ENCODE measurements at regions not wholly inside any gene's neighbourhood (a gene's known extent, or its start where the extent isn't known, plus 50 kb on each side); places are given as distances from the start of the nearest gene placed in this dataset.

DNA sequence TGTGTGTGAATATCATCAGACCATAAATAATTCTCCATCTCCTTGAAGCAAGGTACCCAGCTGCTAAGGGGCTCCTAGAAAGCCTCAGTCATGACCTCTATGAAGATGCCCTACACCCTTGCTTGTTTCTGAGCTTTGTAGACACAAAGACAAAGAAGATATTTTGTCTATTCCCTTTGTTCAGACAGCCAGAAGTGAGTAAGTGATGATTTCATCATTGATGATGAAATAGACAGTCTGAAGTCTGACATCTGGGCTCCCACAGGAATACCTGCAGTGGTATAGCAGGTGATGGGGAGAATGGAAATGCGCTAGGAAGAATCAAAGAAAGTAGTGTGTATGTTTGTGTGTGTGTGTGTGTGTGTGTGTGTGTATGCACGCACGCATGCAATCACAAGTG, 82.2 kb upstream of the DPT start (continued):
- TF ChIP-seq, protein P1, sequence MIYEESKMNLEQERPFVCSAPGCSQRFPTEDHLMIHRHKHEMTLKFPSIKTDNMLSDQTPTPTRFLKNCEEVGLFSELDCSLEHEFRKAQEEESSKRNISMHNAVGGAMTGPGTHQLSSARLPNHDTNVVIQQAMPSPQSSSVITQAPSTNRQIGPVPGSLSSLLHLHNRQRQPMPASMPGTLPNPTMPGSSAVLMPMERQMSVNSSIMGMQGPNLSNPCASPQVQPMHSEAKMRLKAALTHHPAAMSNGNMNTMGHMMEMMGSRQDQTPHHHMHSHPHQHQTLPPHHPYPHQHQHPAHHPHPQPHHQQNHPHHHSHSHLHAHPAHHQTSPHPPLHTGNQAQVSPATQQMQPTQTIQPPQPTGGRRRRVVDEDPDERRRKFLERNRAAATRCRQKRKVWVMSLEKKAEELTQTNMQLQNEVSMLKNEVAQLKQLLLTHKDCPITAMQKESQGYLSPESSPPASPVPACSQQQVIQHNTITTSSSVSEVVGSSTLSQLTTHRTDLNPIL (CRISPR knock-in tag; IDR thresholded peaks at IDR 0.05; ENCODE audit: low read depth) = no peak
- TF ChIP-seq ARNTL (CRISPR knock-in tag; IDR thresholded peaks at IDR 0.05; ENCODE audit: borderline replicate concordance, low read depth) = no peak
- TF ChIP-seq, protein P2, sequence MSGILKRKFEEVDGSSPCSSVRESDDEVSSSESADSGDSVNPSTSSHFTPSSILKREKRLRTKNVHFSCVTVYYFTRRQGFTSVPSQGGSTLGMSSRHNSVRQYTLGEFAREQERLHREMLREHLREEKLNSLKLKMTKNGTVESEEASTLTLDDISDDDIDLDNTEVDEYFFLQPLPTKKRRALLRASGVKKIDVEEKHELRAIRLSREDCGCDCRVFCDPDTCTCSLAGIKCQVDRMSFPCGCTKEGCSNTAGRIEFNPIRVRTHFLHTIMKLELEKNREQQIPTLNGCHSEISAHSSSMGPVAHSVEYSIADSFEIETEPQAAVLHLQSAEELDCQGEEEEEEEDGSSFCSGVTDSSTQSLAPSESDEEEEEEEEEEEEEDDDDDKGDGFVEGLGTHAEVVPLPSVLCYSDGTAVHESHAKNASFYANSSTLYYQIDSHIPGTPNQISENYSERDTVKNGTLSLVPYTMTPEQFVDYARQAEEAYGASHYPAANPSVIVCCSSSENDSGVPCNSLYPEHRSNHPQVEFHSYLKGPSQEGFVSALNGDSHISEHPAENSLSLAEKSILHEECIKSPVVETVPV (CRISPR knock-in tag; IDR thresholded peaks at IDR 0.05) = no peak

DNA sequence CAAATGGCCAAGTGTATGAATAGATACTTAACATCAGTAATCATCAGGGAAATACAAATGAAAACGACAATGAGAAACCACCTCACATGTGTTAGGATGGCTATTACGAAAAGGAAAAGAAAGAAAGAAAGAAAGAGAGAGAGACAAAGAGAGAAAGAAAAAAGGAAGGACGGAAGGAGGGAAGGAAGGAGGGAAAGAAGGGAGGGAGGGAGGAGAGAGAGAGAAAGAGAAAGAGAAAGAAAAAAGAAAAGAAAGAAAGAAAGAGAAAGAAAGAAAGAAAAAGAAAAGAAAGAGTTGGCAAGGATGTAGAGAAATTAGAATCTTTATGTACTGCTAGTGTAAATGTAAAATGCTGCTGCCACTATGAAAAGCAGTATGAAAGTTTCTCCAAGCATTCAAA, 90.7 kb upstream of the DPT start:
- ATAC-seq = no peak

DNA sequence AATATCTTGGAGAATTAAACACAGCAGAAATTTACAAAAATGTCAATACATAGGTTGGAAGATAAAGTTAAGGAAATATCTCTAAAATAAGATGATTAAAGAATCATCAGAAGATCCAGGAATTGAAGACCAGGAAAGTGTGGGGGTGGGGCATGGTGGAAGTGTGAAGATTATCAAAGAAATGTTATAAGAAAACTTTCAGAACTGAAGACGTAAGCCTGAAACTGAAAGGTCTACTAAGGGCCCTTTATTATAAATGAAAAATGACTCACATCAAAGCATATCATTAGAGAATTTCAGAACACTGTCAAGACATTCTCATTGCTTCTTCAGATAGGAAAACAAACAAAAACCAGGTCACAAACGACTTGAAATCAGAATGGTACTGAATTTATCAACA, 92.4 kb upstream of the DPT start:
- TF ChIP-seq, protein P3, sequence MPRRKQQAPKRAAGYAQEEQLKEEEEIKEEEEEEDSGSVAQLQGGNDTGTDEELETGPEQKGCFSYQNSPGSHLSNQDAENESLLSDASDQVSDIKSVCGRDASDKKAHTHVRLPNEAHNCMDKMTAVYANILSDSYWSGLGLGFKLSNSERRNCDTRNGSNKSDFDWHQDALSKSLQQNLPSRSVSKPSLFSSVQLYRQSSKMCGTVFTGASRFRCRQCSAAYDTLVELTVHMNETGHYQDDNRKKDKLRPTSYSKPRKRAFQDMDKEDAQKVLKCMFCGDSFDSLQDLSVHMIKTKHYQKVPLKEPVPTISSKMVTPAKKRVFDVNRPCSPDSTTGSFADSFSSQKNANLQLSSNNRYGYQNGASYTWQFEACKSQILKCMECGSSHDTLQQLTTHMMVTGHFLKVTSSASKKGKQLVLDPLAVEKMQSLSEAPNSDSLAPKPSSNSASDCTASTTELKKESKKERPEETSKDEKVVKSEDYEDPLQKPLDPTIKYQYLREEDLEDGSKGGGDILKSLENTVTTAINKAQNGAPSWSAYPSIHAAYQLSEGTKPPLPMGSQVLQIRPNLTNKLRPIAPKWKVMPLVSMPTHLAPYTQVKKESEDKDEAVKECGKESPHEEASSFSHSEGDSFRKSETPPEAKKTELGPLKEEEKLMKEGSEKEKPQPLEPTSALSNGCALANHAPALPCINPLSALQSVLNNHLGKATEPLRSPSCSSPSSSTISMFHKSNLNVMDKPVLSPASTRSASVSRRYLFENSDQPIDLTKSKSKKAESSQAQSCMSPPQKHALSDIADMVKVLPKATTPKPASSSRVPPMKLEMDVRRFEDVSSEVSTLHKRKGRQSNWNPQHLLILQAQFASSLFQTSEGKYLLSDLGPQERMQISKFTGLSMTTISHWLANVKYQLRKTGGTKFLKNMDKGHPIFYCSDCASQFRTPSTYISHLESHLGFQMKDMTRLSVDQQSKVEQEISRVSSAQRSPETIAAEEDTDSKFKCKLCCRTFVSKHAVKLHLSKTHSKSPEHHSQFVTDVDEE (CRISPR knock-in tag; IDR thresholded peaks at IDR 0.05) = no peak
- TF ChIP-seq CSDC2 (CRISPR knock-in tag; IDR thresholded peaks at IDR 0.05) (no peak), ZC3H10 (CRISPR knock-in tag; IDR thresholded peaks at IDR 0.05) (no peak), OSR1 (CRISPR knock-in tag; IDR thresholded peaks at IDR 0.05) (no peak), BACH2 (CRISPR knock-in tag; IDR thresholded peaks at IDR 0.05; ENCODE audit: borderline replicate concordance) (no peak), TCF4 (CRISPR knock-in tag; IDR thresholded peaks at IDR 0.05; ENCODE audit: borderline replicate concordance) (no peak), PPARA (CRISPR knock-in tag; IDR thresholded peaks at IDR 0.05; ENCODE audit: borderline replicate concordance) (no peak), ZFP30 (CRISPR knock-in tag; IDR thresholded peaks at IDR 0.05) (no peak), ZNF70 (CRISPR knock-in tag; IDR thresholded peaks at IDR 0.05) (no peak), TOX (CRISPR knock-in tag; IDR thresholded peaks at IDR 0.05; ENCODE audit: borderline replicate concordance) (no peak), ESRRG (CRISPR knock-in tag; IDR thresholded peaks at IDR 0.05) (no peak), ZNF565 (CRISPR knock-in tag; conservative IDR thresholded peaks at IDR 0.05; ENCODE audit: low read depth) (no peak), GLIS3 (CRISPR knock-in tag; IDR thresholded peaks at IDR 0.05) (no peak), RARB (CRISPR knock-in tag; IDR thresholded peaks at IDR 0.05) (no peak)
- TF ChIP-seq, protein P4, sequence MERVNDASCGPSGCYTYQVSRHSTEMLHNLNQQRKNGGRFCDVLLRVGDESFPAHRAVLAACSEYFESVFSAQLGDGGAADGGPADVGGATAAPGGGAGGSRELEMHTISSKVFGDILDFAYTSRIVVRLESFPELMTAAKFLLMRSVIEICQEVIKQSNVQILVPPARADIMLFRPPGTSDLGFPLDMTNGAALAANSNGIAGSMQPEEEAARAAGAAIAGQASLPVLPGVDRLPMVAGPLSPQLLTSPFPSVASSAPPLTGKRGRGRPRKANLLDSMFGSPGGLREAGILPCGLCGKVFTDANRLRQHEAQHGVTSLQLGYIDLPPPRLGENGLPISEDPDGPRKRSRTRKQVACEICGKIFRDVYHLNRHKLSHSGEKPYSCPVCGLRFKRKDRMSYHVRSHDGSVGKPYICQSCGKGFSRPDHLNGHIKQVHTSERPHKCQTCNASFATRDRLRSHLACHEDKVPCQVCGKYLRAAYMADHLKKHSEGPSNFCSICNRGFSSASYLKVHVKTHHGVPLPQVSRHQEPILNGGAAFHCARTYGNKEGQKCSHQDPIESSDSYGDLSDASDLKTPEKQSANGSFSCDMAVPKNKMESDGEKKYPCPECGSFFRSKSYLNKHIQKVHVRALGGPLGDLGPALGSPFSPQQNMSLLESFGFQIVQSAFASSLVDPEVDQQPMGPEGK (CRISPR knock-in tag; IDR thresholded peaks at IDR 0.05; ENCODE audit: borderline replicate concordance) = no peak
- TF ChIP-seq, protein P1 (CRISPR knock-in tag; IDR thresholded peaks at IDR 0.05; ENCODE audit: low read depth) = no peak
- no peak for ATAC-seq

More for the DNA sequence above, 90.7 kb upstream of the DPT start:
- TF ChIP-seq OSR1 (CRISPR knock-in tag; IDR thresholded peaks at IDR 0.05) = no peak
- TF ChIP-seq, protein P3 (CRISPR knock-in tag; IDR thresholded peaks at IDR 0.05) = no peak
- TF ChIP-seq CSDC2 (CRISPR knock-in tag; IDR thresholded peaks at IDR 0.05) = no peak
